Epidermal melanocyte (primary cell): ENCODE measurements at regions not wholly inside any gene's neighbourhood (a gene's known extent, or its start where the extent isn't known, plus 50 kb on each side); places are given as distances from the start of the nearest gene placed in this dataset.

Experiments used
- DNase-seq: peaks from one replicate; pipeline ENCODE4 v3.0.0; 2011; ENCODE audit warnings: low spot score; ENCODE audit not compliant: insufficient read length

DNA sequence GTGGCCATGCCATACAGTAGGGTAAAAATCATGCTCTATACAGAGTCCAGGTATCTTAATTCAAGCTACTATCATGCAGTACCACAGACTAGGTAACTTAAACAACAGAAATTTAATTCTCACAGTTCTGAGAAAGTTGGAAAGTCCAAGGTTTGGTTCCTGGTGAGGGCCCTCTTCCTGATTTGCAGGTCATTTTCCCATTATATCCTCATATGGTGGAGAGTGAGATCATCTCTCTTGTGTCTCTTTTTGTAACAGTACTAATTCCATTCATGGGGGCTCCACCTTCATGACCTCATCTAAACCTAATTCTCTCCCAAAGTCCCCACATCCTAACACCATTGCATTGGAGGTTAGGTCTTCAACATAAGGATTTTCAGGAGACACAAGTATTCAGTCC, 335.0 kb upstream of the ACVR2A start:
- DNase-seq, result no peak

DNA sequence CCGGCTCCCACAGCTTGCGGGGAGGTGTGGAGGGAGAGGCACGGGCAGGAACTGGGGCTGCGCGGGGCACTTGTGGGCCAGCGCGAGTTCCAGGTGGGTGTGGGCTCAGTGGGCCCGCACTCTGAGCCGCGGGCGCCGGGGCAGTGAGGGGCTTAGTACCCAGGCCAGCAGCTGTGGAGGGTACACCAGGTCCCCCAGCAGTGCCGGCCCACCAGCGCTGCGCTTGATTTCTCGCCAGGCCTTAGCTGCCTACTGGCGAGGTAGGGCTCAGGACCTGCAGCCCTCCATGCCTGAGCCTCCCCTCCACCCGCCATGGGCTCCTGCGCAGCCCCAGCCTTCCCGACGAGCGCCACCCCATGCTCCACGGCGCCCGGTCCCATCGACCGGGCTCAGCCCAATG, 337.9 kb upstream of the ACVR2A start:
- no peak for DNase-seq

DNA sequence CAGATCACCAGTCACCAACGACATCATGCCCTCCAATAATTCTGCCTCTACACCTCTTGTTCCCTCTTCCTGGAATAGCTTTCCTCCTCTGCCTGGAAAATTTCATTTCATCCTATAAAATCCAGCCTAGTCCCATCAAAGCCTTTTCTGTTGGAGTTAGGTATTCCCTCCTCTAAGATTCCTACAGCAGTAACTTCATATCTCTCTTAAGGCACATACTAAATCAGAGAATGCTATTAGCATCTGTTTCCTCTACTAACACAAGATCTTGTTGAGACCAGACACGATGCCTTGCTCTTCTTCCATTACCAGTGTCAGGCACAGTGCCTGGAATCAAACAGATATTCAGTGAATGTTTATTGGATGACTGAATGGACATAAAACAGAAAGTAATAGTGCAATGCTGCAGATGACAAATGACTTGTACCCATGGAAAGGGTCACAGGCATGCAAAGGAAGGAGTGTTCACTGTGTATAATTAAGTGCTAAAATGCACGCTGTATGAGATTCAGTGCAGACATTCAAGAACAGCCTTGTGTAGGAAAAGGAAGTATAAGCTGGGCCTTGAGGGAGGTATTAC, 342.0 kb upstream of the ACVR2A start:
- DNase-seq, result no peak

DNA sequence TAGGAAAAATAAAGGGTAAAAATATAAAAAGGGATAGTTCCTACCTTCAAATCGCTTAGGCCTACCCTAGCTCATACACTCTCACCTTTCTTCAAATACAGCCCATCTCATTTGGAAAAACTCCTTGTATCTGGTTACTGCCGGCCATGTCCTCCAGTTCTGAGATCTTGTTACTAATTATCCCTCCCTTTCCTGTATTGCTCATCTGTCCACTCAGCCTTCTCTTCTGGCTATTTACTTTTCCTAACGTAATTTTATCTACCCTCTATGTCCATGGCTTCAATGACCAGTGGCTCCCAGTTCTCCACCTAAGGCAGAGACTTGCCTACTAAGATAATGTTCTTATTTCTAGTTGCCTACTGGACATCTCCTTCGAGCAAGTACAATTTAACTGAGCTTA, 342.9 kb upstream of the ACVR2A start:
- DNase-seq, result no peak

DNA sequence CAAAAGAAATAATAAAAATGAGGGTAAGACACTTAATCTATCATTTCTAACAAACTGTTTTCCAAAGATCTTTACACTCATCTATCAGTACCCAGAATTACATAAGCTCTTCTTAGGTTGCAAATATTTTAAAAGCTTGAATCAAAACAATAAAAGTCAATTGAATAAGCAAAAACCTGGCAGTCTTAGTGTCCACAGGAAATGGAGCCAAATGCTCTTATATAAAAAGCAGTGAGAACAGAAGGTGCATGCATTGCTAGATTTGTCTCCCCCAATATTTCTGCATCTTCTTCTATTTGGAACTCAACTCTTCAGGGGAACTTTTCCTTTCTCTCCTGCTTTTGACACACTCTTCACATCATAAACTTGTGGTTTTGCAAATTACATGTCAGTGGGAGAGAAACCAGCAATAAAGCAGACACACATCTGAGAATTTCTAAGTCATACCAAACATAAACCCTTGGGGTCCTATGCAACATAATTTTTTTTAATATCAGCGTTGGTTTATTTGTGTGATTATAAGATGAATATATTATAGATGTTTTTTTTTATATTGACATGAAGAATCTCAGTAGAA, 343.9 kb upstream of the ACVR2A start:
- DNase-seq, result no peak

DNA sequence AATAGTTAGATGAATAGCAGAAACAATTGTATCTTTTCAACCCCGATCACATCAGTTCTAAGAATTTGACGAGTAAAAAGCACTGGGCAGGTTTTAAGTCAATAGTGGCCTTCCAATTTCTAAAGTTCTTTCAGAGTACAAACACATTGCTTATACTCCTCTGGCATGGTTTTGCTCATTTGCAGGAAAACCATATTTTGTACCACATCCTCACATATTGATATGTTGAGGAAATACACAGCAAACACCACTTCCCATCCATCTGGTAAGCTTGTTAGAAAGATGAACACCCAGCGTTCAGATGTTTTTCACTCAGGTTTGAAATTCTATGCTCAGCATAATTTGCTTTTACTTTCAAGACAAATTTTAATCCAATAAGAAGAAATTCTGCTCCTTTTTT, 344.6 kb upstream of the ACVR2A start:
- no peak for DNase-seq

DNA sequence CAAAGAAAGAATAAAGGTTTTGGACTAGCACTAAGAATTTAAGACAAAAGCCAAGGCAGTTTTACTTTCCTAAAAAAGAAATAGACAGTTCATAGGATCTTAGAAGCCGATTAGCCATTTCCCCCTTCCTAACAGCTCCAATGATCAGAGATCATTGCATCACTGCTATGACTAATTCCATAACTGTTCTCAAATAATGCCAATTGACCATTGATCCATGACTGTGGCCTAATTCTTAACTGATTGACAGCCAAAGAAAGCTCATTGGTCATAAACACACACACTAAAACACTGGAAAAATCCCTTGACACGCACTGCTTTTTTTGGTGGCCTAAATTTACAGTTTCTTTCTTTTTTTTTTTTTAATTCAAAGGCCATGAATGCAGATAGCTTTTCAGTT, 345.0 kb upstream of the ACVR2A start:
- no peak for DNase-seq

DNA sequence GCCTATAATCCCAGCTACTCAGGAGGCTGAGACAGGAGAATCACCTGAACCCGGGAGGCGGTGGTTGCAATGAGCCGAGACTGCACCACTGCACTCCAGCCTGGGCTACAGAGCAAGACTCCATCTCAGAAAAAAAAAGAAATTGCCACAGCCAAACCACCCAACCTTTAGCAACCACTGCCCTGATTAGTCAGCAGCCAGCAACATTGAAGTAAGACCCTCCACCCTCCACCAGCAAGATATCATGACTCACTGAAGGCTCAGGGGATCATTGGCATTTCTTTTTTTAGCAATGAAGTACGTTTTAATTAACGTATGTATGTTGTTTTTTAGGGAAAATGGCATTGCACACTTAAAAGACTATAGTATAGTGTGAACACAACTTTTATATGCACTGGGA, 349.1 kb upstream of the ACVR2A start:
- no peak for DNase-seq

DNA sequence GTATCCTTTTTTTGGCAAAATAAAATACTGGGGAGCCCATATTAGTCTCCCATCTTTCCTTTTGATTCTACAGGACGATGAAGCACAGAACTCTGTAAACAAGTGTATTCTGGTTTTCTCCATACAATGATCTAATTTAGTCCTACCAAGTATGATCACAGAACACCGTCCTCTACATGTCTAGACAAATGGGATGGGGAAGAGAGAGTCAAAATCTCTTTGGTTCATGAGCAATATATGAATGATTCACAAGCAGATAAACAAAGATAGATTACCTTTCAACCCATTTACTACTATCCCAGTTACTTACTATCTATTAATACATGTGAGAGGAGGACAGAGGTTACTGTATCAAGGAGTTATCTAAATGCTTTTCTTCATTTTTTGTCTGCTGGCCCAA, 352.4 kb upstream of the ACVR2A start:
- no peak for DNase-seq

DNA sequence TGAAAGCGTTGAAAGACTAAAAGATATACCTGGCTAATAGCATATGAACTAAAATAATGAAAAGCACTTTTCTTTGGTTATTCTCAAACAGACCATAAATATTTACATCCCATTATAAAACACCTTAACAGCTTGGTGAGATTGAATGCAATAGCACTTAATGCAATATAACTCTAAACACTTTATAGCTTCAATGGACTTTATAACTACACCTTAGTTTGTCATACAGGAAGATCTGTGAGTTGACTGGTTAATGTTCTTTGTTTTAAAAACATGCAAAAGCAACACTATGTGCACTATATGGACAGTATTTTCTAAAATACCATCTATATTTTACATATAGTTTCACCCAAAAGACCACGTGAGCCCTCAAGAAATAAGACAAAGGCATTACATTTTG, 353.3 kb upstream of the ACVR2A start:
- no peak for DNase-seq

DNA sequence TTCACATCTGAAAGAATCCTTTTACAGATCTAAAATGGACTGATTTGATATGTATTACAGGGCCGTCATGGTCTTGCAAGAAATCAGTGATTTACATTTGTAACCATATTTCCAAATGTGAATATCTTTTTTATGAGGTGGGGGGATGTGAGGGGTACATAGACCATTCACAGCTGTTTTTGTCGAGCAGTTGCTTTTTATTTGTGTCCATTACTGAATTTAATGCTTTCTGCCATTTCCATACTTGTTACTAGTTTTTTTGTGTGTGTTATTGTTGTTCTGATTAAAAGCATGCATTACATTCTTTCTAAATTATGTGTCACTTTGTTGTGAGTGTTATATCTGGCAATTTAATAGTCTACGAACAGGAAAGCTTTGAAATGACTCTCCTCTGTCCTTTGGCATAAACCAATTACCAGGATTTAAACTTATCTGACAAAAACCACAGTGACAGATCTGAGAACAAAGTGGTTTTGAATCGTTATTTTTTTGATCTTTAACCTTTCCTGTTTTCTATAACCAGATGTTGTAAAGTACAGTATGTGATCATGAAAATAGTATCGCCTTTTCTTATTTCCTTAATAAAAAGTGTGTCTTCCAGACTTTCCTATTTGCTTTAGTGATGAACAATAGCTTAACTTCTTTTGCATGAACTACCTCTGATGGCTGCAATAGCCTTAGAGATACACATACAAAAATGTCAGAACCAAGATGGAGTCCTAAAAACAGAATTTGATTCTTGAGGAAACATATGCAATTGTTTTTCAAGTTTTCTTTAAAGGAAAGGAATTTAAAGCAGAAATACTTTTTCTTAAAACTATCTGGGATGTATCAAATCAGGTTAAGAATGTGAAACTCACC, 354.2 kb upstream of the ACVR2A start:
- DNase-seq, result no peak

DNA sequence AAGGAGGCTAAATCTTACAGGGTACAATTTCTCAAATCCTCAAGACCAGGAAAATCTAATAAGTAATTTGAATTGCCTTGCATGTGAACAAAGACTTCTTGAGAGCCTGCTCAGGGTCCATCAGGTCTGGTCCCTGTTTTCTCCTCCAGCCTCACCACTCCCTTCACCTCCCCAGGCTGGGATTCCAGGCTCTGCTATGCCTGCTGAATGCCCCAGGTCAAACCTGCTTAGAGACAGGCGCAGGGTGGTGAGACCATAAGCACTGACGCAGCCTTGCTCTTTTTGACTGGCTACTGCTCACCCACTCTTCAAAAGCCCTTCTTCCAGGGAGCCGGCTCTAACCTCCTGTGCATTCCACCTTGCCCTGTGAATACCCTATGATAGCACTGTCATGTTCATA, 356.4 kb upstream of the ACVR2A start:
- DNase-seq, result no peak

DNA sequence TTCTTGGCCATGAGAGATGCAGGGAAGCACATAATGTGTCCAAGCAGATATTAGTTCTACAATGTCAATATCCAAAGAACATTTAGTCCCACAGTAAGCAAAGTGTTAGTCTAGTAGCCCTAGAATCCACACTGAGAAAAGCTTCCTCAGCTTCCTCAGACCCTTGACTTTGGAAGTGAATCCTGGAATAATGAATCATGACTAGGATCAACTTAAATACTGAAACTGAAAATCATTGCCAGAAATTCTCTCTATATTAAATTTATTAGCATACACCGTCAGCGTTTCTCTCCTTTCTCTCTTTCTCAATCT, 356.9 kb upstream of the ACVR2A start:
- DNase-seq, result no peak

DNA sequence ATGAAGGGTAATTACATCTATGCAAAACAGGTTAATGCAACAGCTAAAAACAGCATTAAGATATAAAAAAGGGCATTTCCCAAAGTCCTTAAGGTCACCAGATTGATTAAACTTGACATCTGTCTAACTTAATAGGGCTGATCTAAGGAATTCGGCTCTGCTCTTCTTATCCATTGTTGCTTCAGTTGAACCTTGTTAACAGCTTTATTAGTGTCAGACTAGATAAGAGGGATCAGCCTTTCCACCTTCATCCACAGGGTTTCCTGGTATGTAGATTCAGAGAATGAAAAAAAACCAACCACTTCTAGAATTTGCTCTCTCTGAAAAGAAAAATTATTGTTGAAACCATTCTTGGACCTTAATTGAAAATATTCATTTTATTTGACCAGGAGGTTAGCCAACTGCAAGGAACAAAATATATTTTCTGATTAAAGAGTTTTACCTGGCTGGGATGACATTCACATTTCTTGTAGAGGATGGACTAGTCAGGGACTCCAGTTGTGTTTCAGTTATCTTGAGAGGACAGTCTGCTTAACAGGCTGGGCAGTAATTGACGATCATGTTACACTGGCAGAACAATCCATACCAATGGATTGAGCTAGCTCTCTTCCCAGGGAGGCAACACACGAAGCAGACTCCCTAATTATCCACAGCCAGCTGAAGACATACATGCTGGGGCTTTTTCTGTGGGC, 357.4 kb upstream of the ACVR2A start:
- DNase-seq, result no peak

DNA sequence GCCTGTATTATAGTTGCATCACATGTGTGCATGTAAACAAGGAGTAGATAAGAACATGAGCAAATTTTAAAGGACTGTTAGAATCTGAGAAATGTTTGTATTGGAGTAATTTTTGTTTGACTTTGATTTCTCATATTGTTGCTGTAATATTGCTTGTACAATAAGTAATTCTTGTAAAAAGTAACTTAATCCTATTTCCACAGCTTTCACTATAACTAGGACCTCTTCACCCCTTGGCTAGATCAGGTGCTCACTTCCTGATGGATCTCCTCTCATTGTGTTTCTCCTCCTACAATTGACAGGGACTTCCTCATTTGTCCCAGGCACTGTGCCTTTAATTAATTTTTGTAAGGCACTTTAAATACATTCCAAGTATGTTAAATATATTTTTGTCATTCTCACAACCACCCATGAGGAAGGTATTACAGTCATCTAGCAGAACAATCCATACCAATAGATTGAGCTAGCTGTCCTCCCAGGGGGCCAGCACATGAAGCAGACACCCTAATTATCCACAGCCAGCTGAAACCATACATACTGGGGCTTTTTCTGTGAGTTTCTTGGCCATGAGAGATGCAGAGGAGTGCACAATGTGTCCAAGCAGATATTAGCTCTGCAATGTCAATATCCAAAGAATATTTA, 359.5 kb upstream of the ACVR2A start:
- no peak for DNase-seq

DNA sequence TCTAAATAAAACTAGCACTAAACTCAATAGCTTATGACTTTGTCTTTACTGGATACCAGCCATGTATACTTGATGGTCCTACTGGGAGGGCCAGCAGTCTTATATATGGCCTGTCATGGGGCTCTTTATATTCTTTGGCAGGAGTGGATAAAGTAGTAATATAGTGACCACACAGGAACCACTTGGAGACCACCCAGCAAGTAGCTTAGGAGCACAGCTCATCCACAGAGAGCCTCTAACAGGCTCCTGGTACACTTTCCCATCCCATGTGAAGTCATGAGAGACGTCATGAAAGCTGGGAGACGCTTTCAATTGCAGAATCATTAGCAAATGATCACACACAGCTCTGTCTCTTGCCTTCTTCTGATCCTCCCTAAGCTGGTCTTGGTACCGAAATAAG, 360.9 kb upstream of the ACVR2A start:
- DNase-seq, result no peak

DNA sequence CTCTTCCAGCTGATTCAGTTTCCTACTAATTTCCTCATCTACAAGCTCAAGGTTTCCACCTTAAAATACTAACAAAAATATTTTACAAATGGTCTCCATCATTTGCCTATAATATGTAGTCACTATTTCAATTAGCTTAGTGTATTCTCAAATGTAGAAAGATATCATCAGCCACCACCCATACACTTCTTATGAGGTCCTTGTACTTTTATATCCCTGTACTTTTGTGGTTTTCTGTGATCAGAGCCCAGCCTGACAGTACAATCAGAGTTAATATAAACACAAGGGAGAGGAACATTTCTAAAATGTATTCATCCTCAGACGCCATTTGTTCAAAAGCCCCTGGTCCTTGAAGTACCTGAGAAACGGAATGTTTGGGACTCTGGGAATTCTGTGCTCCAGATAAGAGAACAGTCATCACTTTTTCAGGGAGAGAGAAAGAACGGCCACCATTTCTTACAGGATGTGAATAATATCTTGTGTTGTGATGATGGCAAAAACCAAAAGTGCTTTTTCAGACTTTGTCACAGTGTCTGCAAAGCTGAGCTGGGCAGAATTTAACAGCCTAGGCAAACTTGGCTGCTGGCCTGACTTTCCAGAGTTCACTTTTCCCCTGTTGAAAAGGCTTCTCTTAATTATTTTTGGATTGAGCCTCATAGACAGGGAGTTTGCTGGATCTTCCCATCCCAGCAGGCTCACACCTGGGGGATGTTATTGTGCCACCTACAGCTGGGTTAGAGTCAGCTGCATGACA, 361.7 kb upstream of the ACVR2A start:
- no peak for DNase-seq

DNA sequence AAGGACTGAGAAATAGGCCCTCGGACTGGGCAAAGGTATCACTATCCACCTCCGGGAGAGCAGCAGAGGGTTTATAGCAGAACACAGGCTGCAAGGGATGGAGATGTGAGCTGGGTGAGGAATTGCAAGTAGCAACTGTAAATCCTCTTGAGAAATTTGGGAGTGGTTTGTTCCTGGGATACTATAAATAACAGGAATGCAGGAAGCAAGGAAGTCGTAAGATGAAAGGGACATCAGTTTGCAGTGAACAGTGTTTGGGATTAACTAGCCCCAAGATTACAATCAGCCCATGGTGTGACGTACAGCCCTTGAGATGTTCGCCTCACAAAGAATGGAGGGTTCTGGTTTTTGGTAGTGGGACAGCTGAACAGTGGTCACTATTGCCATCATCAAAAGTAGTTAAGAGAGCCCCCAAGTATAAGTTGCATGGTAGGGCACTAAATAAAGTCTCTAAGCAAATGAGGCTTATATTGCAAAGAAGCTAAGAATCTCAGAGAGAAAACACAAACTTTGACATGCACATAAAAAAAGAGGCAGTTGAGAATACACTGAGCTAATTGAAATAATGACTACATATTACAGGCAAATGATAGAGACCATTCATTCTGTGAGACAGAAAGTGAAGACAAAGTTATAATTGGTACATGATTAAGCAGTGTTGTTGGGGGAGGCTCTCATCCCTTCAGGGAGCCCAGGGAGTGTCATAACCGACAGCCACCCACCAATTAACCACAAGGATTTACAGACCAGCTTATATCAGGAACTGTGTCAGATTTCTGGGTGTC, 362.5 kb upstream of the ACVR2A start:
- DNase-seq, result no peak

DNA sequence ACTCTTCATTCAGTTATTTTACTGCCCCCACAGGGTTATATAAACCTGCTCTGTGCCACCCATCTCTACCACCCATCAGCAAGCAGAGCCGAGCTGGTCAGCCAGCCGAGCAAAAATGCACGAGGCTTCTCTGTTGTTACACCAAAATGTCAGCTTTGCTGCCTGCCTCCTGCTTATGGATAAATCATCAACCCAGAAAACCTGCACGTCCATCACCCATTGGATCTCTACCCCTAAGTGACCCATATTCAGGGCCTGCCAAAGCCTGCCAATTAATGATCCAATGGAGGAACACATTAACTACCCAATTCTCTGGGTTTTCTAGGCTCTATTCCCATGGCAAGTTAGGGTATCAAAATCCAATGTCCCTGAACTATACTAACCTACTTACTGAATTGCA, 365.5 kb upstream of the ACVR2A start:
- DNase-seq, result no peak

DNA sequence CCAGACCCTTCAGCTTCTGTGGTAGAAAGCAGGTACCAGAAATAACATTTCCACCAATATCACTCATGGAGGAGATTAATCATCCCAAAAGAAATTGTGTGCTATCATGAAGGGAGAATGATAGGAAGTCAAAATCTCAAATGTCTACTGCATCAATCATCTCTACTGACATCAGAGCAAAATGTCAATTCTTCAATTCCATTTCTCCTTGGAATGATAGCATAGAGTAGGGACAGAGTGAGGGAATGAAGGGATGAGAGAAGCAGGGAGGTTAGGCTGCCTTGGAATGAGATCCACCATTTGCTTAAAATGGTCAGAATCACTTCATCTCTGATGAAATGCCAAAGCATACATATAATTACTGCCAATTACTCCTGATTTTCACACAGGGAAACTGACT, 371.8 kb upstream of the ACVR2A start:
- DNase-seq, result no peak

DNA sequence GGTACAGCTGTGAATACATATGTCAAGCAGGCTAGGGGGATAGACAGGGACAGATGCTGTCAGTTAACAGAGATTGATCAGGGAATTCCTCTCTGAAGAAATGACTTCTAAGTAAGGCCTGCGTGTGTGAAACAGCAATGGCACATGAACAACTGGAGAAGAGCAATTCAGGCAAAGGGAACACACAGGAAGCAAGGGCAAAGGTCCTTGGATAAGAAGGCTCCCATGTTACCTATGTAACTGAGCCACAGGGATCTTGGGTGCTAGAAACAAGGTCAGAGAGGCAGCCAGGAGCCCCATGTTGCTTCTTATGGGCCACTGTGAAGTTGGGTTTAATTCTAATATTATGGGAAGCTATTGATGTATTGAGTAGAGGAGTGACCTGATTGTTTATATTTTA, 373.7 kb upstream of the ACVR2A start:
- no peak for DNase-seq
